22Rv1 (cell line): ENCODE measurements at regions not wholly inside any gene's neighbourhood (a gene's known extent, or its start where the extent isn't known, plus 50 kb on each side); places are given as distances from the start of the nearest gene placed in this dataset.
"Not testable (repeated sequence)": the region's sequence is repeated elsewhere in the genome, so short reads cannot be mapped to it uniquely, and the experiment has no call there.

ENCODE experiments used
- H3K27ac ChIP-seq: fragments of 450-650 bp; 2 replicates; pipeline ENCODE4 v1.5.1; 2017
- ZFX ChIP-seq: fragments of 450-650 bp; IDR thresholded peaks from 2 replicates; pipeline ENCODE4 v1.6.1; 2017; ENCODE audit warnings: antibody characterized with exemption, borderline replicate concordance
- TF ChIP-seq, protein P1 (sequence below): fragments of 450-650 bp; IDR thresholded peaks from 2 replicates; pipeline ENCODE4 v1.5.1; 2017; ENCODE audit warnings: mild to moderate bottlenecking

DNA sequence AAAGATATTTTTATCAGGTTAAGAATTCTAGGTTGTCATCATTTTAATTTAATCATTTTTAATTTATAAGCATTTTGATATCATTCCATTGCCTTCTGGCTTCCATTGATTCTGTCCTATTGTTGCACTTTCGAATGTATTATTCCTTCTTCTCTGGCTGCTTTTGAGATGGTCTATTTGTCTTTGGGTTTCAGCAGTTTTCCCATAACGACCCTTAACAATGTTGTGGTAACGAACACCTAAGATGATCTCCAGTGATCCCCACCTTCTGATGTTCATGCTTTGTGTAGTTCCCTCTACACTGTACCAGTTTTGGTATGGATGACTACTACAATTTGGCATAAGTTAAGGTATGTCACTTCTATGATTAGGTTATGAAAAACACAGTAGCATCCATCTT lies 59.9 kb downstream of the MINAR1 start:
- TF ChIP-seq, protein P1, sequence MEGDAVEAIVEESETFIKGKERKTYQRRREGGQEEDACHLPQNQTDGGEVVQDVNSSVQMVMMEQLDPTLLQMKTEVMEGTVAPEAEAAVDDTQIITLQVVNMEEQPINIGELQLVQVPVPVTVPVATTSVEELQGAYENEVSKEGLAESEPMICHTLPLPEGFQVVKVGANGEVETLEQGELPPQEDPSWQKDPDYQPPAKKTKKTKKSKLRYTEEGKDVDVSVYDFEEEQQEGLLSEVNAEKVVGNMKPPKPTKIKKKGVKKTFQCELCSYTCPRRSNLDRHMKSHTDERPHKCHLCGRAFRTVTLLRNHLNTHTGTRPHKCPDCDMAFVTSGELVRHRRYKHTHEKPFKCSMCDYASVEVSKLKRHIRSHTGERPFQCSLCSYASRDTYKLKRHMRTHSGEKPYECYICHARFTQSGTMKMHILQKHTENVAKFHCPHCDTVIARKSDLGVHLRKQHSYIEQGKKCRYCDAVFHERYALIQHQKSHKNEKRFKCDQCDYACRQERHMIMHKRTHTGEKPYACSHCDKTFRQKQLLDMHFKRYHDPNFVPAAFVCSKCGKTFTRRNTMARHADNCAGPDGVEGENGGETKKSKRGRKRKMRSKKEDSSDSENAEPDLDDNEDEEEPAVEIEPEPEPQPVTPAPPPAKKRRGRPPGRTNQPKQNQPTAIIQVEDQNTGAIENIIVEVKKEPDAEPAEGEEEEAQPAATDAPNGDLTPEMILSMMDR: no peak
- no peak for TF ChIP-seq ZFX
- no peak overlapping the region for H3K27ac ChIP-seq

GRCh38 chr15:79494384-79494909 lies 62.3 kb downstream of the MINAR1 start:
- no peak for TF ChIP-seq ZFX
- TF ChIP-seq, protein P1: no peak
- H3K27ac ChIP-seq: no peak overlapping the region

DNA sequence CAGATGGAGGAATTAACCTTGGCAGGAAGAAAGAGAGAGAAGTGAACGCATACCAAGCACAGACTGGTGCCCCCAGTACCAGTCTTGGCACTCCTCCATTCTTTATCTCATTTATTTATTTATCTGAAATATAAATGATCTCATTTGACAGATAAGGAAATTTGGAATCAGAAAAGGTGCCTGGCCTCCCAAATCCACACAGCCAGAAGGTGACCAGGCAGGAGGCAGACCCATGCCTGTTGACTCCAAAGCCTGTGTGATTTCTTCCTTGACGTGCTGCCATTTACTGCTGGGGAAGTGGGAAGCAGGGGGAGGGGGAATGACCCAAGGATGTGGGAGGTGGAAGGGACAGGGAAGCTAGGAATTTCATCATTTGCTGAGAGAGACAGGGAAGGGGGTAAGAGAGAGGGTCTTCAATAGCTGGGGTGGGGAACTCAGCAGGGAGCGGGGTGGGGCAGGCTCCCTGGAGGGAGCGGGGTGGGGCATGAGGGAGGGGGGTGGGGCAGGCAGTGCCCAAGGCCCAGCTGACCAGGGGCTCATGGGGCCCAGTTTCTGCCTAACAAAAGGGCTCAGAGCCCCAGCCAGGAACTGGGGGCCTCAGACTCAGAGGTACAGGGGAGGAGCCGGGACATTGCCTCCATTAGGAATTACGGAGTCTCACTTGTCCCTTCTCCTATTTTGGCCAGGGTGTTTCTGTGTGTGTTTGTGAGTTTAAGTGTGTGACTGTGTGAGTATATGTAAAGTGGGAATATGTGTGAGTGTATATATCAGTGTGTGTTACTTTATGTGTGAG lies 63.0 kb downstream of the MINAR1 start:
- H3K27ac ChIP-seq: no peak overlapping the region
- TF ChIP-seq, protein P1: no peak
- TF ChIP-seq ZFX: no peak

DNA sequence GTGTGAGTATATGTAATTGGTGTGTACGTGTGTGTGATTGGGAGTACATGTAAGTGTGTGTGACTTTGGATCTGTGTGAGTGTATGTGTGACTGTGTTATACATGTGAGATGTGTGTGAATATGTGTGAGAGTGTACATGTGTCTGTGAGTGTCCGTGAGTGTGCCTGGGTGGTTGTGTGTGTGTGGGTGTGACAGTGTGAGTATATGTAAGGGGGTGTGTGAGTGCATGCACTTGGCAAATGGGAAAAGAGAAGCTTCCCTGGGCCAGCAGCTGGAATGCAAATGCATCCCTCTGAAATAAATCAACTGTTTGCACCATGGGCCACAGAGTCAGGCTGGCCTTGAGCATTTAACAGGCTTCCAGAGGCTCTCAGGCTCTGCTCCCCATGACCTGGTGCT lies 63.6 kb downstream of the MINAR1 start:
- TF ChIP-seq, protein P1: no peak
- no peak for TF ChIP-seq ZFX
- H3K27ac ChIP-seq: no peak overlapping the region

DNA sequence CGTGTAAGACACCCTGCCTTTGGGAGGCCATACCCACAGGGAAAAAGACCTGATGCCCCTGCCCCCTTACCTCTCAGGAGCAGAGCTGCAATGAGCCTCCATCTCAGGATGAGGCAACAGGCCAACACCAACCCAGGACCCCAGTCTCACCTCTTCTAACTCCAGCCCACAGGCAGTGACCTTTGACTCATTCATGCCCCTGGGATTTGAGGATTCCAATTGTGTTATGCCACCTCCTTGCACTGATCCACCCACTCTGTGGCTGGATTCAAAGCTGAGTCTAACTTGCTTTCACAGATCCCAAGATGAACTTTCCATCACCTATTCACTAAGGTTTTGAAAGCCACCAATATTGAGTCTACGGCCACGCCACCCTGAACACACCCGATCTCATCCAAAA lies 64.7 kb downstream of the MINAR1 start:
- no peak for TF ChIP-seq ZFX
- TF ChIP-seq, protein P1: no peak
- no peak overlapping the region for H3K27ac ChIP-seq

DNA sequence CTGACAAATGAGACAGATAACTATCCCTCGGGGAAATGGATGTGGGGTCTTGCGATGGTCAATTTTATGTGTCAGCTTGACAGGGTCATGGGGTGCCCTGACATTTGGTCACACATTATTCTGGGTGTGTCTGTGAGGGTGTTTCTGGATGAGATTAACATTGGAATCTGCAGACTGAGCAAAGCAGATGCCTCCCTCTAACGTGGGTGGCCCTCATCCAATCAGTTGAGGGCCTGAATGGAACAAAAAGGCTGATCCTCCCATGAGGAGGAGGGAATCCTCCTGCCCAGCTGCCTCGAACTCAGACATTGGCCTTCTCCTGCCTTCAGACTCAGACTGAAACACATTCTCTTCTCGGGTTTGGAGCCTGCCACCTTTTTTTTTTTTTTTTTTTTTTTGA lies 69.0 kb downstream of the MINAR1 start:
- TF ChIP-seq, protein P1: no peak
- TF ChIP-seq ZFX: no peak
- no peak overlapping the region for H3K27ac ChIP-seq

- H3K27ac ChIP-seq: no peak overlapping the region
- TF ChIP-seq, protein P1: no peak
- TF ChIP-seq ZFX: no peak
These were observed 73.8 kb downstream of the MINAR1 start for GRCh38 chr15:79505956-79506355.

DNA sequence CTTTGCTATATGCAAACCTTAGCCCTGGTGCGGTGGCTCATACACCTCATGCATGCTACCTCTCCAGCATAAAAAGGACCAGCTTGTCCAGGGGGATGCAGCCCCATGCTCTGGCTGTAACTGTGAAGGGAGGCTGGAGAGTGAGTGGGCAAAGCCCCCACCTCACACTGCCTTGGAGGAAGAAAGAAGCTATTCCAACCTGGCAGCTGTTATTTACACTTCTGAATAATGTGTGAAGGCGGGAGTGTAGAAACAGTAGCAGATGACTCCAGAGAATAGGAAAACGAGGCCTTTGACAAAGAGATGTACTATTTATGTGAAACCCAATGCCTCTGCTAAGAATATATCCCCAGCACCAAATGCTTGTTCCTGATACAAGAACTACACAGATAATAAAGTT lies 80.7 kb downstream of the MINAR1 start:
- H3K27ac ChIP-seq: not testable (repeated sequence)
